ENCODE measurements at regions not wholly inside any gene's neighbourhood (a gene's known extent, or its start where the extent isn't known, plus 50 kb on each side); places are given as distances from the start of the nearest gene placed in this dataset.

DNA sequence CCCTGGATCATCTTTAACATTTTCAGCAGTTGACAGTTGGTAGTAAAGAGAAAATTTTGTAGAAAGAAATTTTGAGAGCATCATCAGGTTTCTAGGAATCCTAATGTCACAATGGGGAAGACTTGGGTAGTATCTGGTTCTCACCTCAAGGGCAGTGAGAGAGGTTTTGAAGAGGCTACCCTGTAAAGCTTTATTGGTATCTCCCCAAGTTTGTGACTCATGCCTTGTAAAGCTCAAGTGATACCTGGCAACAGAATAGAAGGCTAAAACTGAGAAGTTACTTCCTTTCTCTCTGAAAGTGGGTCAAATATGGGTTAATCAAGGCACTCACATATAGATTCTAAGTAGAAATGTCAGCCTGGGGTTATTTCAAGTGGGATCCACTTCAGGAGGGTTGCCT lies 196.4 kb downstream of the SUCNR1 start:
- H3K9me3 ChIP-seq (ENCODE audit: control insufficient read depth in 1 of 2, insufficient read depth in 1 of 2, low read depth in 1 of 2, low read length in 2 of 2), result peaks cover 0 to 4% of the 10 kb centered on the region in 2 experiments; a peak in 1 of 4 replicates
- ChIA-PET CTCF (no interaction called here), RAD21 (ENCODE audit: low non-redundant PET in 1 of 2, low total read pairs in 2 of 2, uncharacterized antibody in 2 of 2, unreplicated experiment in 2 of 2) (no interaction called here), POLR2A (no interaction called here)
- H3K79me2 ChIP-seq (ENCODE audit: insufficient read depth, low read length), result no peaks in the 10 kb centered on the region
- no peak for ATAC-seq
- H4K20me1 ChIP-seq (ENCODE audit: insufficient read depth), result no peaks in the 10 kb centered on the region
- TF ChIP-seq ZFX (IDR thresholded peaks at IDR 0.05) (no peak), EZH2 (IDR thresholded peaks at IDR 0.05) (no peak), YY1 (IDR thresholded peaks at IDR 0.05; ENCODE audit: extremely low read depth, insufficient replicate concordance, low read depth, low read length) (no peak), SP1 (IDR thresholded peaks at IDR 0.05; ENCODE audit: low read depth) (no peak), CEBPB (IDR thresholded peaks at IDR 0.05; ENCODE audit: low read depth) (no peak), SRF (IDR thresholded peaks at IDR 0.05; ENCODE audit: low read depth) (no peak), ELF1 (IDR thresholded peaks at IDR 0.05; ENCODE audit: borderline replicate concordance, low read depth) (no peak), EGR1 (IDR thresholded peaks at IDR 0.05; ENCODE audit: low read depth) (no peak)
- TF ChIP-seq, protein P1, sequence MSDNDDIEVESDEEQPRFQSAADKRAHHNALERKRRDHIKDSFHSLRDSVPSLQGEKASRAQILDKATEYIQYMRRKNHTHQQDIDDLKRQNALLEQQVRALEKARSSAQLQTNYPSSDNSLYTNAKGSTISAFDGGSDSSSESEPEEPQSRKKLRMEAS (IDR thresholded peaks at IDR 0.05), result no peak
- H3K27ac ChIP-seq (ENCODE audit: low read depth, low read length), result no peak overlapping the region
- no peaks in the 10 kb centered on the region for H3K9me2 ChIP-seq (ENCODE audit: insufficient read depth)
- BruUV-seq (replicated peaks), result no TSS peak
- H3K4me2 ChIP-seq (ENCODE audit: low read length), result no peak overlapping the region
- DNase-seq (ENCODE audit: low read depth, low spot score), result no peak
- no peak overlapping the region for H3K4me3 ChIP-seq (replicated peaks in 1 of 2; ENCODE audit: low read depth in 1 of 2, low read length in 2 of 2)
- intact Hi-C loops (cut with micrococcal nuclease), result no loop called here
- H2AFZ ChIP-seq (ENCODE audit: low read depth, low read length, poor library complexity, severe bottlenecking), result peak overlapping the region; percentile 46
- H3K4me1 ChIP-seq (ENCODE audit: control insufficient read depth in 1 of 2, insufficient read depth in 2 of 2, low read length in 2 of 2), result no peaks in the 10 kb centered on the region
- H3K36me3 ChIP-seq (ENCODE audit: control insufficient read depth in 1 of 2, insufficient read depth in 2 of 2, low read length in 2 of 2), result no peaks in the 10 kb centered on the region
- H3K9ac ChIP-seq (ENCODE audit: low read length), result no peak overlapping the region
- H3K27me3 ChIP-seq (ENCODE audit: insufficient read depth, low read length), result no peaks in the 10 kb centered on the region

DNA sequence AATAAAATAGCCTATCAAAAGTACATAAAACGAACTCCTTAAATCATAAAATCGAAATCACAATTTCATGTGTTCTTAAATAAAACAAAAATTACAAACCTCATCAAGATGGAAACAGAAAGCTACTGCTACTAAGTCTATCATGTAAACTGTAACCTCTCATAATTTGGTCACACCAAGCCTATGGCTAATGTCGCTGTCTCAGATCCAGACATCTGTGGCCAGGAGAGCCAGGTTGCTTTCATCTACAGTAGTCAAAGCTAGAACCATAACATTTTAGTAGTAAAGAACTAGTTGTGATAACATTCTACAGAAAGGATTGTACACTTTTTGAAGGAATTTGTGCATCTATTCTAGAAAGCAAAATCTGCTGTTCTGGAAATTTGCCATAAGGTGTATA lies 197.4 kb upstream of the MBNL1 start:
- H3K9ac ChIP-seq (ENCODE audit: low read length), result no peak overlapping the region
- POLR2A ChIA-PET, result no interaction called here
- TF ChIP-seq ZFX (IDR thresholded peaks at IDR 0.05) (no peak), EZH2phosphoT487 (IDR thresholded peaks at IDR 0.05; ENCODE audit: borderline replicate concordance) (no peak), YY1 (IDR thresholded peaks at IDR 0.05; ENCODE audit: extremely low read depth, insufficient replicate concordance, low read depth, low read length) (no peak)
- TF ChIP-seq, protein P2, sequence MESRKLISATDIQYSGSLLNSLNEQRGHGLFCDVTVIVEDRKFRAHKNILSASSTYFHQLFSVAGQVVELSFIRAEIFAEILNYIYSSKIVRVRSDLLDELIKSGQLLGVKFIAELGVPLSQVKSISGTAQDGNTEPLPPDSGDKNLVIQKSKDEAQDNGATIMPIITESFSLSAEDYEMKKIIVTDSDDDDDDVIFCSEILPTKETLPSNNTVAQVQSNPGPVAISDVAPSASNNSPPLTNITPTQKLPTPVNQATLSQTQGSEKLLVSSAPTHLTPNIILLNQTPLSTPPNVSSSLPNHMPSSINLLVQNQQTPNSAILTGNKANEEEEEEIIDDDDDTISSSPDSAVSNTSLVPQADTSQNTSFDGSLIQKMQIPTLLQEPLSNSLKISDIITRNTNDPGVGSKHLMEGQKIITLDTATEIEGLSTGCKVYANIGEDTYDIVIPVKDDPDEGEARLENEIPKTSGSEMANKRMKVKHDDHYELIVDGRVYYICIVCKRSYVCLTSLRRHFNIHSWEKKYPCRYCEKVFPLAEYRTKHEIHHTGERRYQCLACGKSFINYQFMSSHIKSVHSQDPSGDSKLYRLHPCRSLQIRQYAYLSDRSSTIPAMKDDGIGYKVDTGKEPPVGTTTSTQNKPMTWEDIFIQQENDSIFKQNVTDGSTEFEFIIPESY (IDR thresholded peaks at IDR 0.05; ENCODE audit: extremely low read depth, insufficient replicate concordance, low read length), result no peak
- TF ChIP-seq, protein P3, sequence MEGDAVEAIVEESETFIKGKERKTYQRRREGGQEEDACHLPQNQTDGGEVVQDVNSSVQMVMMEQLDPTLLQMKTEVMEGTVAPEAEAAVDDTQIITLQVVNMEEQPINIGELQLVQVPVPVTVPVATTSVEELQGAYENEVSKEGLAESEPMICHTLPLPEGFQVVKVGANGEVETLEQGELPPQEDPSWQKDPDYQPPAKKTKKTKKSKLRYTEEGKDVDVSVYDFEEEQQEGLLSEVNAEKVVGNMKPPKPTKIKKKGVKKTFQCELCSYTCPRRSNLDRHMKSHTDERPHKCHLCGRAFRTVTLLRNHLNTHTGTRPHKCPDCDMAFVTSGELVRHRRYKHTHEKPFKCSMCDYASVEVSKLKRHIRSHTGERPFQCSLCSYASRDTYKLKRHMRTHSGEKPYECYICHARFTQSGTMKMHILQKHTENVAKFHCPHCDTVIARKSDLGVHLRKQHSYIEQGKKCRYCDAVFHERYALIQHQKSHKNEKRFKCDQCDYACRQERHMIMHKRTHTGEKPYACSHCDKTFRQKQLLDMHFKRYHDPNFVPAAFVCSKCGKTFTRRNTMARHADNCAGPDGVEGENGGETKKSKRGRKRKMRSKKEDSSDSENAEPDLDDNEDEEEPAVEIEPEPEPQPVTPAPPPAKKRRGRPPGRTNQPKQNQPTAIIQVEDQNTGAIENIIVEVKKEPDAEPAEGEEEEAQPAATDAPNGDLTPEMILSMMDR (IDR thresholded peaks at IDR 0.05 in 2 of 3, conservative IDR thresholded peaks at IDR 0.05 in 1 of 3; ENCODE audit: borderline replicate concordance in 1 of 3, insufficient read depth in 1 of 3, low read depth in 2 of 3, low read length in 2 of 3), result no peak
- no peaks in the 10 kb centered on the region for H4K20me1 ChIP-seq (ENCODE audit: insufficient read depth)
- CTCF ChIA-PET, result interaction anchor here (0.9 to 1.2 kb wide), 4 partner anchors 9 to 401 kb away, joined by 3 to 5 read pairs (median 4); no protein-coding TSS in a partner anchor
- BruUV-seq (replicated peaks), result no TSS peak
- intact Hi-C loops (cut with micrococcal nuclease), result no loop called here
- no peaks in the 10 kb centered on the region for H3K36me3 ChIP-seq (ENCODE audit: control insufficient read depth in 1 of 2, insufficient read depth in 2 of 2, low read length in 2 of 2)
- H3K27me3 ChIP-seq (ENCODE audit: insufficient read depth, low read length), result no peaks in the 10 kb centered on the region
- no peaks in the 10 kb centered on the region for H3K9me2 ChIP-seq (ENCODE audit: insufficient read depth)
- no peaks in the 10 kb centered on the region for H3K4me1 ChIP-seq (ENCODE audit: control insufficient read depth in 1 of 2, insufficient read depth in 2 of 2, low read length in 2 of 2)
- no peak overlapping the region for H3K27ac ChIP-seq (ENCODE audit: low read depth, low read length)
- H3K4me2 ChIP-seq (ENCODE audit: low read length), result no peak overlapping the region
- ATAC-seq, result no peak
- no peak overlapping the region for H2AFZ ChIP-seq (ENCODE audit: low read depth, low read length, poor library complexity, severe bottlenecking)
- H3K79me2 ChIP-seq (ENCODE audit: insufficient read depth, low read length), result no peaks in the 10 kb centered on the region
- peaks cover 0 to 4% of the 10 kb centered on the region in 2 experiments; a peak in 1 of 4 replicates for H3K9me3 ChIP-seq (ENCODE audit: control insufficient read depth in 1 of 2, insufficient read depth in 1 of 2, low read depth in 1 of 2, low read length in 2 of 2)
- H3K4me3 ChIP-seq (replicated peaks in 1 of 2; ENCODE audit: low read depth in 1 of 2, low read length in 2 of 2), result no peak overlapping the region
- no peak for DNase-seq (ENCODE audit: low read depth, low spot score)
- RAD21 ChIA-PET (ENCODE audit: low non-redundant PET in 1 of 2, low total read pairs in 2 of 2, uncharacterized antibody in 2 of 2, unreplicated experiment in 2 of 2), result no interaction called here

All from HCT116 (cell line).